Medulla oblongata (tissue), 1 donor: ENCODE measurements at regions not wholly inside any gene's neighbourhood (a gene's known extent, or its start where the extent isn't known, plus 50 kb on each side); places are given as distances from the start of the nearest gene placed in this dataset.
"Not testable (repeated sequence)": the region's sequence is repeated elsewhere in the genome, so short reads cannot be mapped to it uniquely, and the experiment has no call there.

ENCODE experiments used
- DNase-seq: peaks from one replicate; pipeline ENCODE4 v3.0.0-alpha.2; 2015; ENCODE audit errors: extremely low spot score

DNA sequence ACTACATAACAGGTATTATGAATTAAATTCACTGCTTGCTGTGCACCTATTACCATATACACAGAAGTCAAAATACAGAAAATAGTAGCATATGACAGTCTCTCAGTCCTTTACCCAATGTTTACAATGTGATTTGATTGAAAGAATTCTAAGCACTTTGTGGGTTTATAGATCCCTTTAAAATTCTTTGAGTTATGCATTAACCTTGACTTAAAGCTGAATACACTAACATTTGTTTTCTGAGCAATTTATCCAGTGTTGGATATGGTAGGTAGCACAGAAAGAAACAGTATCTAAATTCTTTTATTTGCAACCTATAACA, 230.8 kb upstream of the DDI1 start:
- no peak for DNase-seq

DNA sequence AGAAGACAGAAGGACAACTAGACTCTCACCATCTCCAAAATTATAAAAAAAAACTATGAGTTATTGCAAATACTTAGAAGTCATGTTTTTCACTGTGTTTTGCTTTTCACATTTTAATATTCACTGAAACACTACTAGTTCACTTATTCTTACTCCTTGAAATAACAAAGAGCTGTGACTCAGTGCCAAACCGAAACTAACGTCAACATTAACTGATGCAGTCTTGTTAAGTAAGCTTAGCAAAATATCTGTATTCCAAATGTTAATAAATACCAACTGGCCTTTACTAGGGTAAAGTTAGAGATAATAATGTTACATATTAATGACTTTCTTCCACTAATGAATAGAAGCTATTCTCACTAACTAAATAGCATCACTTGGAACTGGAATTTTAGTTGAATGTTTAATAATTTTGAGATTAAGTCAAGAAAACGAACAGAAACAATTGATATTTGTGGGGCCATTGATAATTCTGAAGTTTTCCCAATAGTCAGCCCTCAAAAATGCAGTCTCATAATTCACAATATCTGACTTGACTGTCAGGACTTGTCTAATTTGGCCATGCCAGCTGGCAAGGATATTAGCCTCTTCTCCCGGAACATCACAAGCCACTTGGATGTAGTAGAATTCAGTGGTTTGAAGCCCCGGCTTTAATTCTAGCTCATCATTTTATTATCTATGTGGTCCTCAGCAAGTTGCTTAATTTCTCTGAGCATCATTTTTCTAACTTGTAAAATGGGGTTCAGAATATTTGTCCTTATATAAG, 230.1 kb upstream of the DDI1 start:
- DNase-seq = peak; percentile 9

DNA sequence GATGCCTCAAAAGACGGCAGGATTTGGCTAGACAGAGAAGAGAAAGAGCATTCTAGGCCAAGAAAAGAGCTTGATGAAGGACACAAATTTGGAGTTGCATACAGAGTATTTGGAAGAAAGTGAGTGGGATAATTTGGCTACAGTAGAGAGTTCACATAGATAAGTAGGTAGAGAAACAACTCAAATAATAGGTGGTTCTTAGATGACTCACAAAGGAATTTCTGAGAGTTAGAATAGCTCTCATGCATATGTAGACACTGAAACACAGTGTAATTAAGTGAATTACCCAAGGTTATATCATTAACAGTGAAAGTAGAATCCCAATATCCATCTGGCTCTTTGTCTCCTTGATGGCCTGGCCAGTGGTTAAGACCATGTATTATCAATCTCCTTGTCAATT, 228.6 kb upstream of the DDI1 start:
- DNase-seq = no peak

DNA sequence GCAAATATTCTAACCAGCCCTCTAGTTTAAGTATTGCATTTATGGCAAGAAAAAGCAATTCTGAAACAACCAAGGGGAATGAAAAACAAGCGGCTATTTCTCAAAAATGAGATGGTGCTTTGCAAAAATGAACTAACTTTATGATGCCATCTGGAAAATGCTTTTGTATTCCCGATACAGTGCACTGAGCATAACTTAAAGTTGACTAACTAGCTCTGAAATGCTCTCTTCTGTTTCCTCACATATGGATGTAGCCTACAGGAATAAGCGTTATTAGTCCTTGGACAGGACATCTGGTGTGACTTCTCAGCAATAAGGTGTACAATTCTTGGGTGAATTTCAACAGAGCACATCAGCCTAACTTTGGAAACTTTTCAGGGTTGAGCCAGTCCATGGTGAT, 228.2 kb upstream of the DDI1 start:
- DNase-seq = no peak

DNA sequence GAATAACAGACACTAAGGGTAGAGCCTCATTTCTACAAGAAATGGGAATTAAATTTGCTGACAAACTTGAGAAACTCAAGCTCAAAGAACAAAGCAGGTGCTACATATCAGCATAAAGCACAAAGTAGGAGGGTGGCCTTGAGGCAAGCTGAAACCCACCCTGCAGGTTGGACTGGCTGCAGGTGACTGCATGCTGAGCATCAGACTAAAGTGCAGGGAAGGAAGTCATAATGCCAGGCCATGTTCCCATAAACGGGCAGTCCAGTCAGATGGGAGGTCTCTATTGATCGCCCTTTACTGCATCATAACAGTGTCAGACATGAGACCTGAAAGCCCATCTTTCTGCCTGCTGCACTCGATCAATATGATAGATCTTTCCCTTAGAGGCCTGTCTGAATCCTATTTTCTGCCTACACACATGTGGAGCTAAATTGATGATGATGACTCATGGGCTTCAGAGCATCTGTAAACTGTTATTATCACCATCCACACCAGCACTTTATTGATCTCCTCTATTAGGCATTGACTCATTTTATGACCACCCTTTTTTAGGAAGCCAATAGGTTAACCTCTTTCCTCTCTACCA, 224.5 kb upstream of the DDI1 start:
- no peak for DNase-seq

DNA sequence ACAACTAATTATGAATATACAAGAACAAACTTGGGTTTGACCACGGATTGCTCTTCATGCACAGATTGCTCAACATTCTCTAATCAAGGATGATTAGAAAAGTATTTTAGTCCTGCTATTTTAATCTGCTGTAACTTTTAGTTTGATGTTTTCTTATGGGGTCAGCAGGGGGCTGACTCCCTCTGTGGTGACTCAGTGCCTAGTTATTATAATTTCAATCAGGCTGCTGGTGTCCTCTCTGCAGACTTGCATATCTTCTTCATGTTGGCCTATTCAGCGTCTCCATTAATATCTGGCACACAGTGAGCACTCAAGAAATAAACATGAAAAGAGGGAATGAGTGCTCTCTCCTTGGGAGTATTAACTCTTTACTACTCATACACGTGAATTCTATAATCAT, 223.8 kb upstream of the DDI1 start:
- no peak for DNase-seq

DNA sequence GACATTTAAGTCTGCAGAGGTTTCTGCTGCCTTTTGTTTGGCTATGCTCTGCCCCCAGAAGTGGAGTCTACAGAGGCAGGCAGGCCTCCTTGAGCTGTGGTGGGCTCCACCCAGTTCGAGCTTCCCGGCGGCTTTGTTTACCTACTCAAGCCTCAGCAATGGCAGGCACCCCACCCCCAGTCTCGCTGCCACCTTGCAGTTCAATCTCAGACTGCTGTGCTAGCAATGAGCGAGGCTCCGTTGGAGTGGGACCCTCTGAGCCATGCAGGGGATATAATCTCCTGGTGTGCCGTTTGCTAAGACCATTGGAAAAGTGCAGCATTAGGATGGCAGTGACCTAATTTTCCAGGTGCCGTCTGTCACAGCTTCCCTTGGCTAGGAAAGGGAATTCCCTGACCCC, 216.1 kb upstream of the DDI1 start:
- not testable (repeated sequence) for DNase-seq

DNA sequence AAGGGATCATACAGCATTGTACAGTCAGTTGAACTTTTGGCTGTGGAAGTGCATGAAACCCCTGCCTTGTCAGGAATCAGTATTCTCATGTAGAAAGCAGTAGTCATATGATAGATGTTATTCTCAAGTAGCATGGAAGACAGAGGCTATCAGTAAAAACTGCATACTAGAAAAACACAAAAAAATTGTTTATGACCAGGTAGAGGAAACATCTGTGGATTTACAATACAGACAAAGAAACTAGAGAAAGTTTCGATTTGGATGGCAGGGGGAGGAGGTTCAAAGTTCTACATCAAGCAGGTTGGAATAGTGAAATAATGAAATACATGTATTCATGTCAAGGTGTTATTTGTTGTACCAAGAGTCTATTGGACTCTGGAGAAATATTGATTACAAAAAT, 212.3 kb upstream of the DDI1 start:
- DNase-seq = no peak

DNA sequence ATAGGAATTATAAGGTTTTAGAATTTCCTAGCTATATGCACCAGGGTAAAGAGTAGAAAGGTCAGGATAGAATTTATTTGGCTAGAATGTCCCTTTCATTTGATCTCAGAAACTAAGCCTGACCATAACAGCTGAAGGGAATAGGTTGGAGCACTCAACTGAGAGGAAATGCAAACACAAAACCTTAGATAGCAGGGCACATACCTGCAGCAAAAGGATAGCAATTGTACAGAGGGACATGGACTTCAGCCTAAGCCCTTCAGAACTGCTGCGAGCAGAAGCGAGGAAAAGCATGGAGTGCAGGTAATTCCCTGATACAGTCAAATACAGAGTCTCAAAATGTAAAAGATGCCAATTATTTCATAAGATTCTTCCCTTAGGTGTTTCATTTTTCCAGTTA, 211.0 kb upstream of the DDI1 start:
- no peak for DNase-seq

DNA sequence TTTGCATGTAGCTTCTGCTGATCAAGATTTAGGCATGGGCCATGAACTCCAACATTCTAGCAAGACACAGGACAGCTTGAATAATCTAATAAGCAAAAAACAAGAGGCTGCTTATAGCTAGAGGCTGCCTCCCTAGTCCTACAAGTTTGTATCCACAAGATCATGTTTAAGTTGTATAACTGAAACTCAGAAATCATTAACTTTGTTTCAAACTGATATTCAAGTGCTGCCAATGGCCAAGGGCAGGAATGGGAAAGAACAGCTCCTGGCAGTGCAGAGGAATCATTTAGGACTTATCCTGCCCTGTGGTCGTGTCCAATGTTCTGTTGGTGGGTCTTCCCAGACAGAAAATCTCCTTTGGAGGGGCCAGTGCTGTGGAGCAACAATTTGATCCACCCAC, 209.6 kb upstream of the DDI1 start:
- DNase-seq = no peak

DNA sequence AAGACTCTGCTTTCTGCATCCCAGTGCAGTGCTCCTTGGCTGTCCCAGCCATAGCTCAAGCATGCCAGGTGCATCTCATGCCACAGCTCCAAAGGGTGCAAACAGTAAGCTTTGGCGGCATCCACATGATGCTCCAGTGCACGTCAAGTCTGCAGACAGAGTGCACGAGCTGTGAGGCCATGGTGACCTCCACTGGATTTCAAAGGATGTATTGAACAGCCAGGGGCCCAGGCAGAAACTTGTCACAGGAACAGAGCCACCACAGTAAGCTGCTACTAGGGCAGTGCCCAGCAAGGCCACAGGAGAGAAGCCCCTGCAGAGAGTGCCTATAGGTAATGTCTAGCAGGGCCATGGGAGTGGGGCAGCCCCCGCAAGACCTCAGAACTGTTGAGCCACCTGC, 206.8 kb upstream of the DDI1 start:
- DNase-seq = no peak

DNA sequence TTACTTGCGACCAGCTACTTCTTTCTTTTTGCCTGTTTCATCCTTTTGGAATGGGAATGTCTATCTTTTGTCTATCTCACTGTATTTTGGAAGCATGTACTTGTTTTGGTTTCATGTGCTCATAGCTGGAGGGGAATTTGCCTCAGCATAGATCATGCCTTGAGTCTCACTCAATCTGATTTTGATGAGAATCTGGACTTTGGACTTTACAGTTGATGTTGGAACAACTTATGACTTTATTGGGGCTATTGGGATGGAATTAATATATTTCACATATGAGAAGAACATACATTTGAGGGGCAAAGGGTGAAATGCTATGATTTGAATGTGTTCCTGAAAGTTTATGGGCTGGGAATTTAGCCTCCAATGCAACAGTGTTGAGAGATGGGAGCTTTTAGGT, 206.2 kb upstream of the DDI1 start:
- no peak for DNase-seq

DNA sequence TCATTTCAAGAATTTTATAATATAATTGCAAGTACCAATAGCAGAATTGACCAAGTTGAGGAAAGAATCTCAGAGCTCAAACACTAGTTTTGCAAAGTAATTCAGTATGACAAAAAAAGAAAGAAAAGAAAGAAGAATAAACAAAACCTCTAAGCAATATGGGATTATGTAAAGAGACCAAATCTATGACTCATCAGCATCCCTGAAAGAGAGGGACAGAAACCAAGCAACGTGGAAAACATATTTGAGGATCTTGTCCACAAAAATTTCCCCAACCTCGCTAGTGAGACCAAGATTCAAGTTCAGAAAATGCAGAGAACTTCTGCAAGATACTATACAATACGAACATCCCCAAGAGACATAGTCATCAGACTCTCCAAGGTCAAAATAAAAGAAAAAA, 203.7 kb upstream of the DDI1 start:
- DNase-seq = no peak

DNA sequence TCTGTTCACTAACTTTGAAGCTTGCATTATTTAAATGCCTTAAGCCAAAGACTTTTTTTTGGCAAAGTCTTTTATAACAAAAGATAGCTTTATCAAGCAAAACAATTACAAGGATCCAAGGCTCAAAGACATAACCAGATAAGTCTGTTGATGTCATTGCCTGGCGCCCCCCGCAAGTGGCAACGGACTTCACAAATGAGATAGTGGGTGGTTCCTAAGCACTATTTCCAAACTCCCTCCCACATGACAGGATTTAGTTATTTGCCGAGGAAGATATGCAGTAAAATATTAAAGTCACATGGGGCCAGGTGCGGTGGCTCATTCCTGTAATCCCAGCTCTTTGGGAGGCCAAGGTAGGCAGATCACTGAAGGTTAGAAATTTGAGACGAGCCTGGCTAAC, 194.2 kb upstream of the DDI1 start:
- DNase-seq = no peak

DNA sequence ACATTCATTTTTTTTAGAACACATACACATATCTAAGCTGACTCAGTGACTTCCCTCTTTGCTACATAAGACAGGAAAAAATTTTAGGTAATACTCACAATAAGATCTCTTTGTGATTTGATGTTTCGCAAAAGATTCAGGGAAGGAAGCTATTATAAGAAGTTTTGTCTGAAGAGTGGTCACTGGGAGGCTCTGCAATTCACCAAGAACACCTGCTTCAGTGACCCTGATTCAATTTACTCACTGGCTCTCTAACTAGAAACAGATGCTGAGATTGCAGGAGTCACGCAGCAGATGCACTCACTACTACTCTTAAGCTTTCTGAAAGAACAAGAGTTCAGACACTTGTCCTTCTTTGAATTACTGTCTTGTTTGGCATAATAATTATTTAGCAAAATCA, 193.6 kb upstream of the DDI1 start:
- no peak for DNase-seq

DNA sequence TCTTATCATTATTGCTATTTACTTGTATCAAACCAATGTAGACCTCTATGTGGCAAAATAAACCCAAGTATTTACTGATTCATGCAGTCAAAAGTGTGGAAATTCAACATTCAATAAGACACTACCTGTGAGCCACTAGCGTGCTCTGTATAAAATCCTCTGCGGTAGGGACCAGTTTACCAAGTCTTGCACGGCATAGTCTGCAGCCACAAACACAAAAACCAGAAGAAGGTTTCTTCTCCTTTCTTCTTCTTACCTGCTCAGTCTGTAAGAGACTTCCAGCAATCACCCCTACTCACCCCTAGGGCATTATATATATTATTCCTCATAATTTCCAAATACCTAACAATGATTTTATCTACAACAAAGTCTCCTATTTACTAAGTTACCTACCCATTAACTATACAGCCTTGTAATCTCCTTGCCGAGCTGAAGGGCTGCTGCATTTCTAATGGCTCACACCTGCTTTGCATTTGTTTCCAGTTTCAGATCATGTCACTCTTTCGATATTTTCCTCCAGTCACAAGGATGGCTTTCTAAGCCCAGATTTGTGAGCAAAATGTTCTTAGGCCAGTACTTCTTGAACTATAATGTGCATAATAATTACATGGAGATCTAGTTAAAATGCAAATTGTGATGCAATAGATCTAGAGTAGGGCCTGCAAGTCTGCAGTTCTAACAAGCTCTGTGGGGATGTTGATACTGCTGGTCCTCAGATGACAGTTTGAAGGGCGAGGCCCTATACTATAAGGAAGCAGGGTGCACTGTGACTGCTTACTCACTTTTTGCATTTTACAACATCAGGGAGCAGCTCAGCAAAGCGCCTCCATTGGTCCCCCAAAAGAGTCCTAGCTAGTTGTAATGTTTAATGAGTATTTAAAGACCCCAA, 191.9 kb upstream of the DDI1 start:
- DNase-seq = no peak

DNA sequence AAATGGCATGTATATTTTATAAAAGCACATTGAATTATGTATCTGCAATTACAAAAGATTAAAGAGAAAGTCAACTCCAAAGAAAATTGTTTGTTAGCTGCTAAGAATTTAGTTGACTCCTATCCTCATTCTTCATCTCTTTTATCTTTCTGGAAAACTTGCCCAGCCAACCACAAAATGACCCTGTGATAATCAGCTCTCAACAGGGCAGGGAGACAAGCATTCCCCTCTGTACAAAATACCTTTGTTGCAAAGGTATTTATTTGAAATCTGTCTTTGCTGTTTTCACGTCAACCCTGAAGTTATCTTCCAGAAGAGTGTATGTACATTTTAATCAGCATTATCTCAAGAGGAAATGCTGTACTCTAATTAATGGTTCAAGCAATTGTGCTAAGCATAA, 191.1 kb upstream of the DDI1 start:
- DNase-seq = no peak

DNA sequence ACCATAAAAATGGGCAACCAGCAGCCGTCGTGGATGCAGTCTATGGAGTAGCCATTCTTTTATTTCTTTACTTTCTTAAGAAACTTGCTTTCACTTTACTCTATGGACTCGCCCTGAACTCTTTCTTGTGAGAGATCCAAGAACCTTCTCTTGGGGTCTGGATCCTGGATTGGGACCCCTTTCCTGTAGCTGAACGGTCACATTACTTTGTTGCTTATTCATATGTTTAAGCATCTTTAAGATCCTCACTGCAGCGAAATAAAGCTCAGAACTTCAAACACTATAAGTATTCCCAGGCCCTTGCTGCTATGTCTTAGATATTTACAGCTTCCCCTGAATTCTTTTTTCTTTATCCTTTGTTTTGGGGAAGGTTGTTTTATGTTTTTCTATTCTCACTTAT, 187.8 kb upstream of the DDI1 start:
- DNase-seq = no peak

DNA sequence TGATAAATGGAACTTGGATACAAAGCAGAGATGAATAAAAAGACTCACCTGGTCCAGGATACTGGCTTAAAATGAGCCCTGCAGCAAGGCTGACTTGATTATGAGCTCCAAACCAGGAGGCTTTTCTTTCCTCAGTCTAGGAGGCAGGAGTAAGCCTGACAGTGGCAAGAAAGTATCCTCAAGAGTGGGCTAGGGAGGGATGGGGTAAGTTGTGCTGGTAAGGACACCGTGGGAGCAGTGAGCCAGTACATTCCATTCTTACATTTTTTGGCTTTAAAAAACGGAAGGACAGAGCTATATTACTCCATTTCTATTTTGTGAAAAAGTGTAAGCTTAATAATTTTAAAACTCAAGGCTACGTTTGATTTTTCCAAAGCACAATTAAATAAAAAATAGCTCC, 187.1 kb upstream of the DDI1 start:
- DNase-seq = no peak

DNA sequence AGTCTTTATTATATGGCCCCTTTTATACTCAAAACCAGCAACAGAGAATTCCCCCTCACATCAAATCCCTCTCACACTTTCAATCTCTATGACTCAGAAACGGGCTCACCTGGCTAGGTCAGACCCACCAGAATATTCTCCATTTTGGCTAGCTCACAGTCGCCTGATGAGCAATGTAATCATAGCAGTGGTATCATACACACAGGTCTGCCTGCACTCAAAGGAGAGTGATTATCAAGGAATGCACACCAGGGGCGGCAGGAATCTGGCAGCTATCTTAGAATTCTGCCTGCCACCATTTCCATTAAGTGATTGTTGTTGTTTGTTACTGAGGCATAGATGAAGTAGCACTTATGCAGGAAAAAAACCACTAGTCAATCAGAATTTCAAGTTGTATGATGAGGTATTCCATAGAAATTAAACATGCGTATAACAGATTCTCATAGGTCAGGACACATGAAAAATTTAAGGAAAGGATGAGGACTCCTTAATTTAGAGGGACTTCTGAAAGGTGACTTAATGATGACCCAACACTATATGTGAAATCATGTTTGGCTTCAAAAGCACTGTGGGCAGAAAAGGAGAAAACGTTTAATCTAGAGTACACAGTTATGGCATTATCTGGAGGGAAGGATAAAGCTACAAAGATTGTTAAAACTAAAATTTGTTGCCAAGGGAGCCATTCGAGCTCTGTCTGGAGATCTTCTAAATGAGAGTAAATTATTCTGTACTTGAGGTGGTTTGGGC, 185.8 kb upstream of the DDI1 start:
- no peak for DNase-seq

DNA sequence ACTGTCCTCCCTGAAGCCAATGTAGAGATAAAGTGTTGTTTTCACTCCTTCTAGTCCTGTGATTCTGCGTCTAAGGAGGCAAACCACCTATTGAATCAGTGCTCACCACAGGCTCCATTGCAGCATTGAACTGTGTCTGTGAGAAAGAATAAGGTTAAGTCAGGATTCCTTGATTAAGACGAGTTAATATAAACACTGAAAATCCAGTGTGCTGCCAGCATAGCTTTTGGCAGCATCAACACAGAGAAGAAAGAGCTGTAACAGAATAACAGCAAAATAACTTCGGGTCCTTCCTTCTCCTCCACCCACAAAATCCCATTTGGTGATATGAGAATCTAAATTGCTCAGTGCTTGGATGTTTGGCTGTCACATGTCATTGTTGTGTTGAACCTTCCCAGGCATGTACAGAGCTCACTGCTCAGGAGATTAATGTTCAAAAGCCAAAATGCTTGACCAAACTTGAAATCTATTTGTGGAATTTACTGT, 185.2 kb upstream of the DDI1 start:
- DNase-seq = no peak
